ENCODE measurements at regions not wholly inside any gene's neighbourhood (a gene's known extent, or its start where the extent isn't known, plus 50 kb on each side); places are given as distances from the start of the nearest gene placed in this dataset.

DNA sequence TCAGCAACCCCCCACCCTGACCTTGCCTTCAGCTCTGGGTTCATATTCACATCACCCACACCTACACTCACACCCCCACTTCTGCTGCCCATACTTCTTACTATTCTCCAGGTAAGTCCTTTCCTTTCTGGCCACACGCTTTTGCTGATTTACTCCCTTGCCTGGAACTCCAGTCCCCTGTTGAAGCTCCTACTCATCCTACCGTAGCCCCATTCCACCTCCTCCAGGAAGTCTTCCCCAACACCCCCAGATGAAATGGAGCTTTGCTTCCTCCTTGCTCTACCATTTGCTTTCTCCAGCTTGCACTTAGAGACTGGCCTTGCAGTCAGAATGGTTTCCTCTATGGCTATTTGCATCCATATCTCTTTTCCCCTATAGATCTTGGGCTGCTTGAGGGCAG is 182.3 kb downstream of the MELK start:
- H3K4me3 ChIP-seq (ENCODE audit: low read depth, low read length), result no peak overlapping the region
- TF ChIP-seq, protein P1, sequence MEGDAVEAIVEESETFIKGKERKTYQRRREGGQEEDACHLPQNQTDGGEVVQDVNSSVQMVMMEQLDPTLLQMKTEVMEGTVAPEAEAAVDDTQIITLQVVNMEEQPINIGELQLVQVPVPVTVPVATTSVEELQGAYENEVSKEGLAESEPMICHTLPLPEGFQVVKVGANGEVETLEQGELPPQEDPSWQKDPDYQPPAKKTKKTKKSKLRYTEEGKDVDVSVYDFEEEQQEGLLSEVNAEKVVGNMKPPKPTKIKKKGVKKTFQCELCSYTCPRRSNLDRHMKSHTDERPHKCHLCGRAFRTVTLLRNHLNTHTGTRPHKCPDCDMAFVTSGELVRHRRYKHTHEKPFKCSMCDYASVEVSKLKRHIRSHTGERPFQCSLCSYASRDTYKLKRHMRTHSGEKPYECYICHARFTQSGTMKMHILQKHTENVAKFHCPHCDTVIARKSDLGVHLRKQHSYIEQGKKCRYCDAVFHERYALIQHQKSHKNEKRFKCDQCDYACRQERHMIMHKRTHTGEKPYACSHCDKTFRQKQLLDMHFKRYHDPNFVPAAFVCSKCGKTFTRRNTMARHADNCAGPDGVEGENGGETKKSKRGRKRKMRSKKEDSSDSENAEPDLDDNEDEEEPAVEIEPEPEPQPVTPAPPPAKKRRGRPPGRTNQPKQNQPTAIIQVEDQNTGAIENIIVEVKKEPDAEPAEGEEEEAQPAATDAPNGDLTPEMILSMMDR (IDR thresholded peaks at IDR 0.05; ENCODE audit: low read depth, low read length), result no peak
- TF ChIP-seq MYC (IDR thresholded peaks at IDR 0.05; ENCODE audit: low read depth, low read length) (no peak), POLR2A (IDR thresholded peaks at IDR 0.05; ENCODE audit: extremely low read depth, insufficient read length) (no peak)
- TF ChIP-seq, protein P2, sequence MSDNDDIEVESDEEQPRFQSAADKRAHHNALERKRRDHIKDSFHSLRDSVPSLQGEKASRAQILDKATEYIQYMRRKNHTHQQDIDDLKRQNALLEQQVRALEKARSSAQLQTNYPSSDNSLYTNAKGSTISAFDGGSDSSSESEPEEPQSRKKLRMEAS (IDR thresholded peaks at IDR 0.05; ENCODE audit: low read depth, low read length), result no peak
- DNase-seq (ENCODE audit: low read depth), result no peak

DNA sequence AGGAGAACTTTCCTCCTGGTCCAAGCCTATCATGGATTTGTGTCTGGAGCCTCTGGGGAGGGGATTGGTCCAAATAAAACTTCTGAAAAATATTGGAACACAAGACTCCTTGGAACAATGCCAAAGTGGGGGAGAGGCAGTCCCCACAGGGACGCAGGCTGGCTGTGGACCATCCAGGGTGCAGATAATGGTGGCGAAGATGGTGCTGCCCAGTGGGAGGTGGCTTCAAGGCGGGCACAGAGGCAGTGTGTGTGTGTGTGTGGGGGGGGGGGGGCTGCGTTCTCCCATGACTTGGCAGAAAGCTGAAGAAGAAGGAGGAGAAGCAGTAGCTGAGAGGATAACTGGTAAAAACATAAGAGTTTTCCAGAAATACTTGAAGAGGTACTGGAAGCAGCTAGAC is 186.4 kb downstream of the MELK start:
- TF ChIP-seq, protein P1 (IDR thresholded peaks at IDR 0.05; ENCODE audit: low read depth, low read length), result no peak
- no peak for TF ChIP-seq MYC (IDR thresholded peaks at IDR 0.05; ENCODE audit: low read depth, low read length)
- TF ChIP-seq, protein P2 (IDR thresholded peaks at IDR 0.05; ENCODE audit: low read depth, low read length), result no peak
- no peak for TF ChIP-seq POLR2A (IDR thresholded peaks at IDR 0.05; ENCODE audit: extremely low read depth, insufficient read length)
- H3K4me3 ChIP-seq (ENCODE audit: low read depth, low read length), result no peak overlapping the region
- DNase-seq (ENCODE audit: low read depth), result no peak

DNA sequence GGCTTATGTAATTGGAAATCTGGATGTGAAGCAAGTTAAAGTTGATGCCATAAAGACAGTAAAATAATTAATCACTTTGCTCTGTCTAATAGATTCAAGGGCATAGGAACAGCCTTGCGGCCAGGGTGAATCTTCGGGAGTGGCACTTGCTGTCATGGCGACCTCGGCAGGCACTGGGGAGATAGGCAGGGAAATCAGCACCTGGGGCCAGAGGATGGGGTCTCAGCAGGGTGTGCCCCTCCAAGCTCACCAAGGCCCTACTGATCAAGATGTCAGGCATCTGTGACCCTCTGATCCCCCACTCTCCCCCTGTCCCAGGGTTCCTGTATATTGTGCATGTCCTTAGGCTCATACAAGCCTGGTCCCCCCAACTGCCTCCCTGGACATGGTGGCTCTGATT is 187.3 kb downstream of the MELK start:
- no peak overlapping the region for H3K4me3 ChIP-seq (ENCODE audit: low read depth, low read length)
- TF ChIP-seq, protein P2 (IDR thresholded peaks at IDR 0.05; ENCODE audit: low read depth, low read length), result no peak
- TF ChIP-seq MYC (IDR thresholded peaks at IDR 0.05; ENCODE audit: low read depth, low read length) (no peak), POLR2A (IDR thresholded peaks at IDR 0.05; ENCODE audit: extremely low read depth, insufficient read length) (no peak)
- TF ChIP-seq, protein P1 (IDR thresholded peaks at IDR 0.05; ENCODE audit: low read depth, low read length), result no peak
- no peak for DNase-seq (ENCODE audit: low read depth)

DNA sequence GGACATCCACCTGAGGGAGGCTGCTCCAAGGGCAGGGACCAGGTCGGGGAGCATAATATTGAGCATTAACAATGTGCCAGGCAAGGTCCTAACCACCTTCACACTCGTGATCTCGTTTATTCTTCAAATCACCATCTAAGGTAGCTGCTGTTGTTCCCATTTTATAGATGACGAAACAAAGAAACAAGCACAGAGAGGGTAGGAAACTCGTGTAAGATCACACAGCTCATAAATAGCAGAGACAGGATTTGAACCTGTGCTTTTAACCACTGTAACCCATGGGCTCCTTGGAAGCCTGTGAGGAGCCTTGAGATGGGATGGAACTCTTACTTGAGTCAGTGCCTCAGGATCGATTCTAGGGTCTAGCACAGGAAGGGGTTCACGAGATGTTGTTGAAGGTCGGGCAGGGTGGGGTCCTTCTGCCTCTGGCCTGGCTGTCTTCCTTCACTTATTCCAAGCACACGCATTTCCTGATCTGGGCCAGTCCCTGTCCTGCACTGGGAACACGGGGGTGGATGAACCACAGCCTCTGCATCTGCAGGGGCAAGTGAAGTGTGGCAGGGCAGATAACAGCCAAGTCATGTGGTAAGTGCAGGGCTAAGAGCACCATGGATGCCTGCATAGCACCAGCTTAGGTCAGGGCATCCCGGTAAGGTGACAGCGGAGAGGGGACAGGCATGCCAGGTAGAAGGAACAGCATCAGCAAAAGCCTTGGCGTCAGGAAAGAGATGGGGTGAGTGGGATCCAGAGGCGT is 188.1 kb downstream of the MELK start:
- DNase-seq (ENCODE audit: low read depth), result no peak
- no peak overlapping the region for H3K4me3 ChIP-seq (ENCODE audit: low read depth, low read length)
- TF ChIP-seq POLR2A (IDR thresholded peaks at IDR 0.05; ENCODE audit: extremely low read depth, insufficient read length) (no peak), MYC (IDR thresholded peaks at IDR 0.05; ENCODE audit: low read depth, low read length) (no peak)
- TF ChIP-seq, protein P1 (IDR thresholded peaks at IDR 0.05; ENCODE audit: low read depth, low read length), result no peak
- TF ChIP-seq, protein P2 (IDR thresholded peaks at IDR 0.05; ENCODE audit: low read depth, low read length), result no peak

DNA sequence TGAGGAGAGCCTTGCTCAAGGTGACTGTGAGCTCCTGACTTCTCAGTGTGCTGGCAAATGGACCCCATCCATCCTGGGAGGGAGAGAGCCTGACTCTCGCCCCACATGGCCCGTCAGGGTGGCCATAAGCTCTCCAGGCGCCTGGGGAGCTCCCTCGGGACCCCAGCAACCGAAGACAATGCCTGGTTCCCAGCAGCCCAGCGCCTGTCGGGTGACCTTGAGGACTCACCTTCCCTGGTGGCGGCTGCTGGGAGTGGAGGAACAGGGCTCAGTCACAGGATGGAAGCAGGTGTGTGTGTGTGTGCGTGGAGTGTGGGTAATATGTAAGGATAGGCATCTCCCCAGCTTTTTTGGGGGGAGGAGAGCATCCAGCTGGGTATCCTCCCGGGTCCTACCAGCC is 190.3 kb downstream of the MELK start:
- no peak for TF ChIP-seq POLR2A (IDR thresholded peaks at IDR 0.05; ENCODE audit: extremely low read depth, insufficient read length)
- TF ChIP-seq, protein P1 (IDR thresholded peaks at IDR 0.05; ENCODE audit: low read depth, low read length), result no peak
- TF ChIP-seq MYC (IDR thresholded peaks at IDR 0.05; ENCODE audit: low read depth, low read length), result no peak
- TF ChIP-seq, protein P2 (IDR thresholded peaks at IDR 0.05; ENCODE audit: low read depth, low read length), result no peak
- no peak for DNase-seq (ENCODE audit: low read depth)

More for the DNA sequence above, 190.3 kb downstream of the MELK start:
- H3K4me3 ChIP-seq (ENCODE audit: low read depth, low read length), result no peak overlapping the region
